ENCODE measurements at regions not wholly inside any gene's neighbourhood (a gene's known extent, or its start where the extent isn't known, plus 50 kb on each side); places are given as distances from the start of the nearest gene placed in this dataset.

DNA sequence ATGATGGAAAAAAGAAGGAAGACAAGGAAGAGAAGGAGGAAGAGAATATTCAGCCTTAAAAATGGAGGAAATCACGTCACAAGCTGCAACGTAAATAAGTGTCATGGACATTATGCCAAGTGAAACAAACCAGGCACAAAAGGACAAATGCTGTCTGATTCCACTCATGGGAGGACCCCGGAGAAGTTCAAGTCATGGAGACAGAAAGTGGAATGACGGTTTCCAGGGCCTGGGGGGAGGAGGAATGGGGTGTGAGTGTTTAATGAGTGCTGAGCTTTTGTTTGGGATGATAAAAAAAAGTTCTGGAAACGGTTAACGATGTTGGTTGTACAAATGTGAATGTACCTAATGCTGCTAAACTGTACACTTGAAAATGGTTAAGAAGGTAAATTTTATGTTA lies 439.5 kb downstream of the GADD45G start:
- intact Hi-C loops (cut with micrococcal nuclease): no loop called here
- TF ChIP-seq, protein P1, sequence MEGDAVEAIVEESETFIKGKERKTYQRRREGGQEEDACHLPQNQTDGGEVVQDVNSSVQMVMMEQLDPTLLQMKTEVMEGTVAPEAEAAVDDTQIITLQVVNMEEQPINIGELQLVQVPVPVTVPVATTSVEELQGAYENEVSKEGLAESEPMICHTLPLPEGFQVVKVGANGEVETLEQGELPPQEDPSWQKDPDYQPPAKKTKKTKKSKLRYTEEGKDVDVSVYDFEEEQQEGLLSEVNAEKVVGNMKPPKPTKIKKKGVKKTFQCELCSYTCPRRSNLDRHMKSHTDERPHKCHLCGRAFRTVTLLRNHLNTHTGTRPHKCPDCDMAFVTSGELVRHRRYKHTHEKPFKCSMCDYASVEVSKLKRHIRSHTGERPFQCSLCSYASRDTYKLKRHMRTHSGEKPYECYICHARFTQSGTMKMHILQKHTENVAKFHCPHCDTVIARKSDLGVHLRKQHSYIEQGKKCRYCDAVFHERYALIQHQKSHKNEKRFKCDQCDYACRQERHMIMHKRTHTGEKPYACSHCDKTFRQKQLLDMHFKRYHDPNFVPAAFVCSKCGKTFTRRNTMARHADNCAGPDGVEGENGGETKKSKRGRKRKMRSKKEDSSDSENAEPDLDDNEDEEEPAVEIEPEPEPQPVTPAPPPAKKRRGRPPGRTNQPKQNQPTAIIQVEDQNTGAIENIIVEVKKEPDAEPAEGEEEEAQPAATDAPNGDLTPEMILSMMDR (IDR thresholded peaks at IDR 0.05; ENCODE audit: unreplicated experiment): no peak
- Mint-ChIP-seq H3K36me3 (ENCODE audit: insufficient read depth, unreplicated experiment) (no peaks in the 10 kb centered on the region), H3K27me3 (ENCODE audit: insufficient read depth, unreplicated experiment) (no peaks in the 10 kb centered on the region), H3K4me1 (ENCODE audit: insufficient read depth, unreplicated experiment) (peaks cover 28% of the 10 kb centered on the region), H3K27ac (ENCODE audit: low read depth, unreplicated experiment) (peak overlapping the region; percentile 73), H3K4me3 (ENCODE audit: unreplicated experiment) (peak overlapping the region; percentile 5), H3K9me3 (ENCODE audit: unreplicated experiment) (no peaks in the 10 kb centered on the region)
- BruUV-seq (replicated peaks): no TSS peak
- ChIA-PET CTCF (interaction anchor here (0.7 to 1.3 kb wide), 4 partner anchors 10 to 55 kb away, joined by 3 to 6 read pairs (median 4); no protein-coding TSS in a partner anchor), POLR2A (interaction anchor here (0.6 to 2.0 kb wide), 9 partner anchors 12 to 617 kb away, joined by 3 to 8 read pairs (median 3); no protein-coding TSS in a partner anchor)
- peak; percentile 23 for DNase-seq (ENCODE audit: unreplicated experiment)

DNA sequence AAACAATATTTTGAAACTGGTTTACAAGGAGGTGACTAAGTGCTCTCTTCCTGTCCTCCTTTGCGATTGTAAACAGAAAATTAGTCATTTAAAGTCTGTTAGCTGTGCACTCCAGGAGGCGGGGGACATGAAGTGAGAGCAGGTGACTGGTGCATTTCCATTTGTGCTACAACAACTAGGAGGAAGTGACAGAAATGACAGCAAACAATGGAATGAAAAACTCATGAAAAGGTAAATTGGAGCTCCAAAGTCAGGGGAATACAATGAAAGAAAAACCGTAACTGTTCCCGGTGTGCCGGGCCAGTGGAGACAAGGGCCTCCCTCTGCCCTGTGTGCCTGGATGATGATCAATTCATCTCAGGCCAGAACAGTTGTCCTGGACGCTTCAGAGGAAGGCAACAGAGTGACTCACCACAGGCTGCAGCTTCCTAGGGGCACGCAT lies 439.9 kb downstream of the GADD45G start:
- Mint-ChIP-seq H3K27ac (ENCODE audit: low read depth, unreplicated experiment) (peak overlapping the region; percentile 73), H3K27me3 (ENCODE audit: insufficient read depth, unreplicated experiment) (no peaks in the 10 kb centered on the region), H3K4me3 (ENCODE audit: unreplicated experiment) (peak overlapping the region; percentile 5), H3K36me3 (ENCODE audit: insufficient read depth, unreplicated experiment) (no peaks in the 10 kb centered on the region), H3K9me3 (ENCODE audit: unreplicated experiment) (no peaks in the 10 kb centered on the region), H3K4me1 (ENCODE audit: insufficient read depth, unreplicated experiment) (peaks cover 25% of the 10 kb centered on the region)
- DNase-seq (ENCODE audit: unreplicated experiment): peak; percentile 70
- CTCF ChIA-PET: interaction anchor here (0.7 to 1.3 kb wide), 3 partner anchors 28 to 55 kb away, joined by 3 to 6 read pairs (median 4); no protein-coding TSS in a partner anchor
- no TSS peak for BruUV-seq (replicated peaks)
- intact Hi-C loops (cut with micrococcal nuclease): no loop called here
- TF ChIP-seq, protein P1 (IDR thresholded peaks at IDR 0.05; ENCODE audit: unreplicated experiment): no peak
- POLR2A ChIA-PET: interaction anchor here (0.6 to 2.0 kb wide), 6 partner anchors 12 to 617 kb away, joined by 3 to 8 read pairs (median 3); no protein-coding TSS in a partner anchor

GRCh38 chr9:90046317-90046861 lies 441.6 kb downstream of the GADD45G start:
- intact Hi-C loops (cut with micrococcal nuclease): no loop called here
- CTCF ChIA-PET: interaction anchor here (0.9 kb wide), 2 partner anchors 46 to 53 kb away, joined by 3 to 4 read pairs; no protein-coding TSS in a partner anchor

GRCh38 chr9:90047828-90048227 lies 443.0 kb downstream of the GADD45G start:
- no peaks in the 10 kb centered on the region for H3K27me3 Mint-ChIP-seq (ENCODE audit: insufficient read depth, unreplicated experiment)
- CTCF ChIA-PET: interaction anchor here (0.6 to 1.8 kb wide), 3 partner anchors 54 to 444 kb away, joined by 3 to 6 read pairs (median 5); no protein-coding TSS in a partner anchor
- TF ChIP-seq, protein P1 (IDR thresholded peaks at IDR 0.05; ENCODE audit: unreplicated experiment): no peak
- DNase-seq (ENCODE audit: unreplicated experiment): no peak
- no TSS peak for BruUV-seq (replicated peaks)
- peaks cover 24% of the 10 kb centered on the region for H3K4me1 Mint-ChIP-seq (ENCODE audit: insufficient read depth, unreplicated experiment)
- POLR2A ChIA-PET: interaction anchor here (0.6 to 0.7 kb wide), 2 partner anchors 15 to 444 kb away, joined by 4 read pairs; no protein-coding TSS in a partner anchor
- H3K27ac Mint-ChIP-seq (ENCODE audit: low read depth, unreplicated experiment): no peak overlapping the region
- H3K4me3 Mint-ChIP-seq (ENCODE audit: unreplicated experiment): no peak overlapping the region
- intact Hi-C loops (cut with micrococcal nuclease): no loop called here
- no peaks in the 10 kb centered on the region for H3K9me3 Mint-ChIP-seq (ENCODE audit: unreplicated experiment)
- H3K36me3 Mint-ChIP-seq (ENCODE audit: insufficient read depth, unreplicated experiment): no peaks in the 10 kb centered on the region

More at GRCh38 chr9:90046317-90046861, 441.6 kb downstream of the GADD45G start:
- Mint-ChIP-seq H3K4me1 (ENCODE audit: insufficient read depth, unreplicated experiment) (peaks cover 24% of the 10 kb centered on the region), H3K27me3 (ENCODE audit: insufficient read depth, unreplicated experiment) (no peaks in the 10 kb centered on the region), H3K9me3 (ENCODE audit: unreplicated experiment) (no peaks in the 10 kb centered on the region), H3K4me3 (ENCODE audit: unreplicated experiment) (no peak overlapping the region), H3K36me3 (ENCODE audit: insufficient read depth, unreplicated experiment) (no peaks in the 10 kb centered on the region), H3K27ac (ENCODE audit: low read depth, unreplicated experiment) (no peak overlapping the region)
- TF ChIP-seq, protein P1 (IDR thresholded peaks at IDR 0.05; ENCODE audit: unreplicated experiment): no peak
- POLR2A ChIA-PET: no interaction called here
- DNase-seq (ENCODE audit: unreplicated experiment): no peak
- BruUV-seq (replicated peaks): no TSS peak

Measured in MCF 10A (cell line).